Spleen (tissue), 11 donors: ENCODE measurements at regions not wholly inside any gene's neighbourhood (a gene's known extent, or its start where the extent isn't known, plus 50 kb on each side); places are given as distances from the start of the nearest gene placed in this dataset.

Experiments
- DNase-seq: peaks from one replicate; pipeline ENCODE4 v3.0.0-alpha.2; 2020
- H3K27ac ChIP-seq, 8 donors: fragments of 200-600 bp; sonication (generic) in 7 of 8; 1 replicate in 4 of 8; 2 replicates in 4 of 8; pipeline versions ENCODE4 v1.5.0 to v1.8.0; 2016 to 2021; ENCODE audit warnings: inconsistent platforms in 4 of 8, mild to moderate bottlenecking in 4 of 8, moderate library complexity in 1 of 8
- H3K27me3 ChIP-seq, 7 donors: fragments of 200-600 bp; sonication (generic) in 6 of 7; replicated peaks in 1 of 7; 1 replicate in 4 of 7; 2 replicates in 3 of 7; pipeline versions ENCODE4 v1.5.0 to v1.8.0; 2016 to 2021; ENCODE audit warnings: inconsistent platforms in 3 of 7, mild to moderate bottlenecking in 1 of 7
- H3K36me3 ChIP-seq, 6 donors: fragments of 200-600 bp; sonication (generic) in 5 of 6; 1 replicate in 4 of 6; 2 replicates in 2 of 6; pipeline versions ENCODE4 v1.5.0 to v1.8.0; 2016 to 2021; ENCODE audit warnings: inconsistent platforms in 2 of 6
- H3K4me1 ChIP-seq, 6 donors: fragments of 200-600 bp; sonication (generic) in 5 of 6; 1 replicate in 3 of 6; 2 replicates in 3 of 6; pipeline versions ENCODE4 v1.5.0 to v1.8.0; 2016 to 2021; ENCODE audit warnings: inconsistent platforms in 3 of 6
- H3K4me3 ChIP-seq, 8 donors: fragments of 200-600 bp; sonication (generic) in 7 of 8; 1 replicate in 4 of 8; 2 replicates in 4 of 8; pipeline versions ENCODE4 v1.5.0 to v1.8.0; 2016 to 2021; ENCODE audit warnings: inconsistent platforms in 4 of 8, mild to moderate bottlenecking in 4 of 8, moderate library complexity in 2 of 8
- H3K9me3 ChIP-seq, 8 donors: fragments of 200-600 bp; sonication (generic) in 7 of 8; 1 replicate in 4 of 8; 2 replicates in 4 of 8; pipeline versions ENCODE4 v1.5.0 to v1.8.0; 2016 to 2021; ENCODE audit warnings: inconsistent platforms in 4 of 8
- CTCF ChIP-seq, 11 experiments: fragments of 200-600 bp in 7 of 11; fragments of 450-650 bp in 4 of 11; sonication (generic) in 4 of 11; IDR thresholded peaks in 8 of 11; conservative IDR thresholded peaks in 3 of 11; 1 replicate in 7 of 11; 2 replicates in 4 of 11; pipeline versions ENCODE4 v1.4.0 to v1.8.0; 2016 to 2021; ENCODE audit warnings: antibody characterized with exemption in 11 of 11, inconsistent platforms in 4 of 11, mild to moderate bottlenecking in 1 of 11
- POLR2A ChIP-seq, 3 donors: fragments of 450-650 bp; IDR thresholded peaks; one replicate each; pipeline ENCODE4 v1.5.1; 2017; ENCODE audit warnings: antibody characterized with exemption in 3 of 3, mild to moderate bottlenecking in 1 of 3
- POLR2AphosphoS5 ChIP-seq, 3 donors: sonication (generic); formaldehyde crosslinking; IDR thresholded peaks; one replicate each; pipeline ENCODE4 v1.5.1; 2017; ENCODE audit warnings: antibody characterized with exemption in 3 of 3
- WGBS, 5 donors: extraction: QIAGEN DNeasy Blood & Tissue Kit in 3 of 5; methylation state at CpG; one replicate each; pipeline versions ENCODE4 v1.1.5 to v1.1.7; 2013 to 2018; 5-methylcytosine and 5-hydroxymethylcytosine counted together
- intact Hi-C: fragments of 100-400 bp; cut with DNase I; formaldehyde crosslinking; loops from one replicate; pipeline ENCODE4 v1.15.0; 2023; ENCODE audit warnings: low total_unique reads
- donor health status: healthy with polysubstance abuse.
- donor health status: DM: no; HTN: no; CAD: no; lungs with moderate emphysema.
- donor health status: DM: no; HTN: no; CAD: no.
- donor health status: Bipolar disorder and iron deficiency.
- donor health status: healthy.
- donor health status: DM: no; HTN: no; CAD: no.
- donor health status: DM: yes; HTN: yes; CAD: no.

GRCh38 chr1:165067829-165068228, 288.7 kb downstream of the LMX1A start:
- DNase-seq, result no peak
- no peak overlapping the region for H3K27ac ChIP-seq
- intact Hi-C loops, result no loop called here
- no peaks in the 10 kb centered on the region for H3K36me3 ChIP-seq
- no peaks in the 10 kb centered on the region for H3K9me3 ChIP-seq
- no peak overlapping the region for H3K4me3 ChIP-seq
- H3K4me1 ChIP-seq, result no peaks in the 10 kb centered on the region
- 84 to 96% (median 94%) methylated on average over 2 of the region's 2 CpGs for WGBS, 5 donors
- no peak for TF ChIP-seq CTCF (IDR thresholded peaks at IDR 0.05 in 8 of 11, conservative IDR thresholded peaks at IDR 0.05 in 3 of 11)
- TF ChIP-seq POLR2AphosphoS5 (IDR thresholded peaks at IDR 0.05), result no peak
- no peak for TF ChIP-seq POLR2A (IDR thresholded peaks at IDR 0.05)
- no peaks in the 10 kb centered on the region for H3K27me3 ChIP-seq

GRCh38 chr1:165063181-165063965, 293.1 kb downstream of the LMX1A start:
- intact Hi-C loops, result no loop called here
- no peak for TF ChIP-seq POLR2A (IDR thresholded peaks at IDR 0.05)
- TF ChIP-seq POLR2AphosphoS5 (IDR thresholded peaks at IDR 0.05), result no peak
- no peak for TF ChIP-seq CTCF (IDR thresholded peaks at IDR 0.05 in 8 of 11, conservative IDR thresholded peaks at IDR 0.05 in 3 of 11)
- H3K27me3 ChIP-seq, result no peaks in the 10 kb centered on the region
- DNase-seq, result no peak
- no peak overlapping the region for H3K4me3 ChIP-seq
- no peaks in the 10 kb centered on the region for H3K9me3 ChIP-seq
- WGBS, 5 donors, result 56 to 77% (median 70%) methylated on average over 6 of the region's 6 CpGs
- H3K4me1 ChIP-seq, result no peaks in the 10 kb centered on the region
- no peaks in the 10 kb centered on the region for H3K36me3 ChIP-seq
- no peak overlapping the region for H3K27ac ChIP-seq

GRCh38 chr1:165062346-165062745, 294.2 kb downstream of the LMX1A start:
- WGBS, 5 donors, result 48 to 64% (median 59%) methylated on average over 3 to 4 of the region's 4 CpGs
- intact Hi-C loops, result no loop called here
- Histone ChIP-seq H3K36me3 (no peaks in the 10 kb centered on the region), H3K4me3 (no peak overlapping the region), H3K27me3 (no peaks in the 10 kb centered on the region), H3K4me1 (no peaks in the 10 kb centered on the region), H3K27ac (no peak overlapping the region), H3K9me3 (no peaks in the 10 kb centered on the region)
- TF ChIP-seq POLR2AphosphoS5 (IDR thresholded peaks at IDR 0.05) (no peak), CTCF (IDR thresholded peaks at IDR 0.05 in 8 of 11, conservative IDR thresholded peaks at IDR 0.05 in 3 of 11) (no peak), POLR2A (IDR thresholded peaks at IDR 0.05) (no peak)
- no peak for DNase-seq

- DNase-seq, result no peak
- intact Hi-C loops, result no loop called here
- no peaks in the 10 kb centered on the region for H3K36me3 ChIP-seq
- H3K4me1 ChIP-seq, result no peaks in the 10 kb centered on the region
- H3K27me3 ChIP-seq, result peaks cover 0 to 9% (median 0%) of the 10 kb centered on the region in 7 donors
- no peak overlapping the region for H3K4me3 ChIP-seq
- 72 to 92% (median 84%) methylated on average over 6 of the region's 6 CpGs for WGBS, 5 donors
- no peak for TF ChIP-seq POLR2A (IDR thresholded peaks at IDR 0.05)
- no peak for TF ChIP-seq POLR2AphosphoS5 (IDR thresholded peaks at IDR 0.05)
- H3K27ac ChIP-seq, result no peak overlapping the region
- H3K9me3 ChIP-seq, result no peaks in the 10 kb centered on the region
Observed at GRCh38 chr1:165060285-165060793, 296.2 kb downstream of the LMX1A start.
